Adrenal gland (tissue), 5 donors: ENCODE measurements at regions not wholly inside any gene's neighbourhood (a gene's known extent, or its start where the extent isn't known, plus 50 kb on each side); places are given as distances from the start of the nearest gene placed in this dataset.

Source experiments
- CTCF ChIP-seq, 6 experiments: fragments of 450-650 bp in 4 of 6; fragments of 200-600 bp in 2 of 6; sonication (generic) in 1 of 6; IDR thresholded peaks; 1 replicate in 5 of 6; 2 replicates in 1 of 6; pipeline versions ENCODE4 v1.5.1 to v1.8.0; 2016 to 2021; ENCODE audit warnings: antibody characterized with exemption in 6 of 6, mild to moderate bottlenecking in 2 of 6, moderate library complexity in 1 of 6
- POLR2A ChIP-seq, 2 donors: fragments of 450-650 bp; IDR thresholded peaks; one replicate each; pipeline ENCODE4 v1.6.1; 2017; ENCODE audit warnings: antibody characterized with exemption in 2 of 2, mild to moderate bottlenecking in 2 of 2, moderate library complexity in 1 of 2
- donor health status: DM: no; HTN: no; CAD: no.

- TF ChIP-seq POLR2A (IDR thresholded peaks at IDR 0.05) (no peak), CTCF (IDR thresholded peaks at IDR 0.05) (no peak)
These were observed 108.0 kb upstream of the PPP2R2D start for GRCh38 chr10:131792809-131793208.
